ENCODE measurements at regions not wholly inside any gene's neighbourhood (a gene's known extent, or its start where the extent isn't known, plus 50 kb on each side); places are given as distances from the start of the nearest gene placed in this dataset.

DNA sequence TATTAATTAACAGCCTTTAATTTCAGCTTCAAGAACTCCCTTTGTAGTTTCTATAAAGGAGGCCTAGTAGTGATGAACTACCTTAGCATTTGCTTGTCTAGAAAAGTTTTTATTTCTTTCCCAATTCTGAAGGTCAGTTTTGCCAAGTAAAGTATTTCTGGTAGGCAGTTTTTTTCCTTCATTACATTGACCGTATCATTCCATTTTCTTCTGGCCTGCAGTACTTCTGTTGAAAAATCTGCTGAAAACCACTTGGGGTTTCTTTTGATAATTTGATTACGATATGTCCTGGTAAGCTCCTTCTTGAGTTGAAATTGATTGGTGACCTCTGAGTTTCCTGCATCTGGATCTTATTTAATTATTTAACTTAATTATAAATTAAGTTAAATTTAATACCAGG is 691.8 kb downstream of the TSN start:
- TF ChIP-seq, protein P1, sequence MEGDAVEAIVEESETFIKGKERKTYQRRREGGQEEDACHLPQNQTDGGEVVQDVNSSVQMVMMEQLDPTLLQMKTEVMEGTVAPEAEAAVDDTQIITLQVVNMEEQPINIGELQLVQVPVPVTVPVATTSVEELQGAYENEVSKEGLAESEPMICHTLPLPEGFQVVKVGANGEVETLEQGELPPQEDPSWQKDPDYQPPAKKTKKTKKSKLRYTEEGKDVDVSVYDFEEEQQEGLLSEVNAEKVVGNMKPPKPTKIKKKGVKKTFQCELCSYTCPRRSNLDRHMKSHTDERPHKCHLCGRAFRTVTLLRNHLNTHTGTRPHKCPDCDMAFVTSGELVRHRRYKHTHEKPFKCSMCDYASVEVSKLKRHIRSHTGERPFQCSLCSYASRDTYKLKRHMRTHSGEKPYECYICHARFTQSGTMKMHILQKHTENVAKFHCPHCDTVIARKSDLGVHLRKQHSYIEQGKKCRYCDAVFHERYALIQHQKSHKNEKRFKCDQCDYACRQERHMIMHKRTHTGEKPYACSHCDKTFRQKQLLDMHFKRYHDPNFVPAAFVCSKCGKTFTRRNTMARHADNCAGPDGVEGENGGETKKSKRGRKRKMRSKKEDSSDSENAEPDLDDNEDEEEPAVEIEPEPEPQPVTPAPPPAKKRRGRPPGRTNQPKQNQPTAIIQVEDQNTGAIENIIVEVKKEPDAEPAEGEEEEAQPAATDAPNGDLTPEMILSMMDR (IDR thresholded peaks at IDR 0.05; ENCODE audit: low read depth, low read length, poor library complexity, severe bottlenecking), result no peak
- TF ChIP-seq EZH2phosphoT487 (IDR thresholded peaks at IDR 0.05; ENCODE audit: borderline replicate concordance, low read length), result no peak
